HL-60 (cell line): ENCODE measurements at regions not wholly inside any gene's neighbourhood (a gene's known extent, or its start where the extent isn't known, plus 50 kb on each side); places are given as distances from the start of the nearest gene placed in this dataset.

ENCODE experiments used
- DNase-seq, 2 experiments: peaks; one replicate each; pipeline ENCODE4 v3.0.0-alpha.2; 2010 to 2020; ENCODE audit warnings: low read depth in 1 of 2, low spot score in 1 of 2
- H3K27ac ChIP-seq: fragments of 250-450 bp; sonication (Bioruptor Pico); replicated peaks from 2 replicates; pipeline ENCODE4 v1.5.1; 2020; ENCODE audit warnings: mild to moderate bottlenecking, moderate library complexity
- H3K27me3 ChIP-seq: fragments of 250-450 bp; sonication (Bioruptor Pico); 2 replicates; pipeline ENCODE4 v1.5.1; 2021; ENCODE audit warnings: mild to moderate bottlenecking, moderate library complexity; ENCODE audit not compliant: insufficient read depth, poor library complexity, severe bottlenecking
- H3K4me3 ChIP-seq: replicated peaks from 2 replicates; pipeline ENCODE4 v1.5.1; 2011; ENCODE audit warnings: mild to moderate bottlenecking, control low read depth, low read length; ENCODE audit not compliant: insufficient read depth
- CTCF ChIP-seq: IDR thresholded peaks from one replicate; pipeline ENCODE4 v1.5.1; 2011; ENCODE audit warnings: low read length, control low read depth, inconsistent platforms; ENCODE audit not compliant: insufficient read depth
- GABPA ChIP-seq: IDR thresholded peaks from 2 replicates; pipeline ENCODE4 v1.6.1; 2012; ENCODE audit warnings: low read depth
- POLR2AphosphoS5 ChIP-seq: IDR thresholded peaks from 2 replicates; pipeline ENCODE4 v1.6.1; 2012; ENCODE audit warnings: low read depth
- REST ChIP-seq: IDR thresholded peaks from 2 replicates; pipeline ENCODE4 v1.6.1; 2012; ENCODE audit warnings: low read depth; ENCODE audit not compliant: insufficient replicate concordance
- SPI1 ChIP-seq: IDR thresholded peaks from 2 replicates; pipeline ENCODE4 v1.6.1; 2012; ENCODE audit warnings: low read depth, mild to moderate bottlenecking, borderline replicate concordance

GRCh38 chr16:49022351-49022963 is 259.2 kb downstream of the CBLN1 start:
- no peaks in the 10 kb centered on the region for H3K27me3 ChIP-seq
- no peak for TF ChIP-seq POLR2AphosphoS5
- TF ChIP-seq REST = no peak
- TF ChIP-seq SPI1 = no peak
- no peak for TF ChIP-seq CTCF
- TF ChIP-seq GABPA = no peak
- no peak for DNase-seq
- H3K4me3 ChIP-seq = no peak overlapping the region
- H3K27ac ChIP-seq = no peak overlapping the region

DNA sequence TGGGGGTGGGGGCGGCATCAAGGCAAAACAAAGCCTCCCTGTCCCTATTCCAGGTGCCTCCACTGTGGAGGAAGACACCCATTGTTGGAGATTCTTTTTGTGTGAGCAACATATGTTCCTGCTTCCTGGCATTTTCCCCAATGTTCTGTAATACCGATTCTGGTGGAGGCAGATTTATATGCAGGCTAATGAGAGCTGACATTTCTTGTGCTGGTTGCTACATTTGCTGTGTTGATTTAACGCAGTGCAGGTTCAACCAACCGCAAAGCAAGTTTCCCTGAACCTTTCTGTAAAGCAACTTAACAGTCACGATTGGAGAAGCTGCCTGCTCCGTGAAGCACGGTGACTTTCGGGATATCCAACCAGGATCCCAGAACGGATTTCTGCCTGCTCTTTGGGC is 260.5 kb downstream of the CBLN1 start:
- H3K27me3 ChIP-seq = no peaks in the 10 kb centered on the region
- H3K4me3 ChIP-seq = no peak overlapping the region
- TF ChIP-seq CTCF (no peak), POLR2AphosphoS5 (no peak), REST (no peak), GABPA (no peak), SPI1 (no peak)
- no peak for DNase-seq
- H3K27ac ChIP-seq = no peak overlapping the region

DNA sequence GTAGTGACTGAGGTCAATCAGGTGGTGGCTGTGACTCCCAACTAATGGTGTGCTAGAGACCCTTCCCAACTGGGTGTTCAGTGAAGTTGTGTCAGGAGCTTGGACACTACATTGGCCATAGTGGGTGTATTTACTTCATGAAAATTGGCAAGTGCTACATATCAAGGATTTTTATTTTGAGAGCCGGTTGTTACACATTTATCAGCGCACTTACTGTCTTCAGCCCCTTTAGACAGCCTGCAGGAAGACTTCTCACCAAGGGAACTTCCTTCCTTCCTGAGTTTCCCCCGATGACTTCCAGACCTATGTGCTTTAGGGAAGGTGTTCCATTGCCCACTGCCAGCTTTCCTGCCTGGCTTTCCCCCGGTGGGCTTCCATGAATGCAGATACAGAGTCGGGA is 261.2 kb downstream of the CBLN1 start:
- no peaks in the 10 kb centered on the region for H3K27me3 ChIP-seq
- no peak overlapping the region for H3K4me3 ChIP-seq
- TF ChIP-seq GABPA (no peak), SPI1 (no peak), POLR2AphosphoS5 (no peak)
- H3K27ac ChIP-seq = no peak overlapping the region
- no peak for DNase-seq

DNA sequence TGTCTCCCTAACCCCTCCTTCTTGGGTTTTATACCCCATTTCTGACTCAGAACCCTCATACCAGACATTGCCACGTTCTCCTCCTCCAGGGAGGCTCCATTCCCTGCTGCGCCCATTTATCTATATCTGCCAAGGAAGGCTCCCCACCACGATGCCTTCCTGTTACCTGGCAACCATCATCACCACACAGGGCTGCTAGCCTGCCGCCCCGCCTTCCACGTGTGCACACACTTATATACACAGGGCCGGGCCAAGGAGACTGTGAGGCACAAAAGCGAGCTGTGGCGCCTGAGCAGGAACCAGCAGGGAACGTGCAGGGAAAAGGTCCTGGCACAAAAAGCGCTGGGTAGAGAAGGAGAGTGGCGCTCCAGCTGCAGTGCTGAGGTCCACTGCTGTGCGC is 261.8 kb downstream of the CBLN1 start:
- no peak overlapping the region for H3K27ac ChIP-seq
- H3K27me3 ChIP-seq = no peaks in the 10 kb centered on the region
- no peak for DNase-seq
- TF ChIP-seq CTCF = no peak
- no peak for TF ChIP-seq SPI1
- no peak for TF ChIP-seq REST
- TF ChIP-seq GABPA = no peak
- no peak for TF ChIP-seq POLR2AphosphoS5
- H3K4me3 ChIP-seq = no peak overlapping the region
